HS-5 (cell line): ENCODE measurements at regions not wholly inside any gene's neighbourhood (a gene's known extent, or its start where the extent isn't known, plus 50 kb on each side); places are given as distances from the start of the nearest gene placed in this dataset.

ENCODE experiments used
- DNase-seq: peaks from one replicate; pipeline ENCODE4 v3.0.0-alpha.2; 2012; ENCODE audit warnings: low read depth

DNA sequence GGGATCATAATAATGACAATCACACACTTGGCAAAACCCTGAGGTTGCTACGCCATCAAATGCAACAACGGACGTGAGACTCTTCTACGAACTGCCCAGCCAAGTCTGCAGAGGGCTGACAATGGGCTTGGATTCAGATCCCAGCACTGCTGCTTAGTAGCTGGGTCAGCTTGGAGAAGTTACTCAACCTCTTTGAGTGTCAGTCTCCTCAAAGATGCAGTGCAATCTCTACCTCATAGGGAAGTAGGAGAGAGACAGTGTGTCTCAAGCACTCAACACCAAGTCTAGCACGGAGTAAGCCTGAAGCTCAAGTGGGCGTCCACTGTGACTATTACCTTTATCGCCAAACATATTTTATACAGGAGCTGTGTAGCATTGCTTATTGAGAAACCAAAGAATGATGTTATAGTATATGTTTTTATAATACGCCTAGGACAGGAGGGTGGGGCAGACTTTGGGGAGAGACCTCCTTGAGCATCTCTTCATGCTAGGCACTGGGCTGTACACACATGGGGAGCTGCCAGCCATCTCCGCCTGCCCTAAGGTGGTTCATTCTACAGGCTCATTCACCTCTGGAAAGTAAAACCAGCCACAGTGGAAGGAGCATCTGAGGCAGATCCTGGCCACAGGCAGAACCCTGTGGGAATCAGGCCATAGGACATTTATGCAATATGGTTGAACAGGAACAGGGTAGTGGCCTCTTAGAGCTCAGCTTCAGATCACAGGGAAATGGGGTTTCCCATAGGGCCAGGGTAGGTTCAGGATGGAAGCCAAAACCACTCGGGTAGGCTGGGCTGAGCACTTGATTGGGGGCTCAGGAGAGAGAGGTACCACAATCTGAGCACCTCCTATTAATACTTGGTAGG, 160.2 kb downstream of the MRPL14 start:
- no peak for DNase-seq

DNA sequence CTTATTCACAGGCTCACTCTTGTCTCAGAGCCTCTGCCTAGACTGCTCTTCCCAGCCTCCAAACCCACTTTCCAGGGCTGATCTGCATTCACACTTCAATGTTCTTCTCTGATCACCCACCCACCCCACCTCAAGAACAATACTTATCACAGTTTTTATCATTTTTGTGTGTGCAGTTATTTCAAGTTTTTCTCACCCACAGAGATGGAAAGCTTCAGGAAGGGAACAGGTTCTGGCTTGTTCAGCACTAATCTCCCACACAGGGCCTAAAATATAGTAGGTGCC, 160.9 kb downstream of the MRPL14 start:
- DNase-seq = no peak

- DNase-seq = no peak
Observed at GRCh38 chr6:43965628-43966373, 161.5 kb downstream of the MRPL14 start.

- no peak for DNase-seq
Observed at GRCh38 chr6:43964659-43965570, 162.3 kb downstream of the MRPL14 start.

DNA sequence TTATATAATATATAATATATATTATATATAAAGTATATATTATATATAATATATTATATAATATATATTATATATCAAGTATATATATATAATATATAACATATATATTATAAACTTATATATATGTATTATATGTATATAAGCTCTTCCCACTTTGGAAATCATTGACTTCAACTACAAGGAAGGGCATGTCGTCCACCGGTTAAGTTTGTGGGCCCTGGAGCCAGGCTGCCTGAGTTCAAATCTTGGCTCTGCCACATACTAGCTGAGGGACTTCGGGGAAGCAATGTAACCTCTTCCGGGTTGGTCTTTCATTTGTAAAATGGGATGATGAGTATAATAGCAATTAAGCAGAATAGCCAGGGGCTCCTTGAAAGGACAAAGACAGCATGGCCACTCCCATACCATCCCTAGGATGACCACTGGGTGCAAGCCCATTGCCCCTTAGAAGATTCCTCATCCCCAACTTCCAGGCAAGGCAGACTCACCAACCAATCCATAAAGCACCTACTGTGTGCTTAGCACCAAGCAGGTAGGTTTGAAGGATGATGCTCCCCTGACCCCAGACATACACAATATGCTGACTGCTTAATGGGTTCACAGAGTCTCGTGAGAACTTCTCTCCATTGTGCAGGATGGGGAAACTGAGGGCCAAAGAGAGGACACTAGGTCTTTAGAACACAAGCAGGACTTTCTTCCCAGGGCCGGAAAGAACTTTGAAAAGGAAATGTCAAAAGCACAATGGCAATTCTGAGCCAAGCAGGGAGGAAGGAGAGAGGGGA, 163.2 kb downstream of the MRPL14 start:
- DNase-seq = no peak

- DNase-seq = no peak
Observed at GRCh38 chr6:43963203-43963602, 164.0 kb downstream of the MRPL14 start.

DNA sequence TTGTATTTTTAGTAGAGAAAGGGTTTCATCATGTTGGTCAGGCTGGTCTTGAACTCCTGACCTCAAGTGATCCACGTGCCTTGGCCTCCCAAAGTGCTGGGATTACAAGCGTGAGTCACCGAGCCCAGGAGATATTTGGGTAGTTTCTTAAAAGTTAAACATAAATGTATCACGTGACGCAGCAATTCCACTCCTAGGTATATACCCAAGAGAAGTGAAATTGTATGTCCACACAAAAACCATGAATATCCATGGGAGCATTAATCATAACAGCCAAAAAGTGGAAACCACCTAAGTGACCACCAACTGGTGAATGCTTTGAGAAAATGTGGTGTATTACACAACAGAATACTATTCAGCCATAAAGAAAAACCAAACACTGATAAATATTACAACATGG, 164.8 kb downstream of the MRPL14 start:
- DNase-seq = no peak

DNA sequence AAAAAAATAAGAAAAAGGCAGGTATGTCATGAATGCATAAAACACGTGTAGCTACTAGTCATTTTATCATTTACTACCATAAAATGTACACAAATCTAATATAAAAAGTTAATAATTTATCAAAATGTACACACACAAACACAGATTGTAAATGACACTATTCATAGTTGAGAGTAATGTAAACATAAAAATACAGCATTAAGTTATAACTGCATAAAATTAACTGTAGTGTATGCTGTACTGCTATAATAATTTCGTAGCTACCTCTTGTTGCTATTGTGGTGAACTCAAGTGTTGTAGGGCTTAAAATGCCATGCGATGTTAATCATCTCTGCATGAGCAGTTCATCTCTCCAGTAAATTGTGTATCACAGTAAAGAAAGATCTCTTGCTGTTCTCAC, 170.0 kb downstream of the MRPL14 start:
- DNase-seq = no peak

DNA sequence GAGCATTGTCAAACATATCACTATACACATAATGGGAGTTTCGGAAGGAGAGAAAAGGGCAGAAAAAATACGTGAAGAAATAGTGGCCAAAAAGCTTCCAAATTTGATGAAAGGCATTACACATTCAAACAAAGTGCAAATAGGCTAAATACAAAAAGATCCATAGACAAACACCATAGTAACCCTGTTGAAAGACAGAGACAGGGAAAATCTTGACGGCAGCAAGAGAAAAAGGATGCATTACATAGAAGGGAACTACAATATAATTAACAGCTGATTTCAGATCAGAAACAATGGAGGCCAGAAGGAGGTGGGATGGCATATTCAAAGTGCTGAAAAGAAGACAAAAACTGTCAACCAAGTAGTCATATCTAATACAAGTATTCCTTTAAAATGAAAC, 170.8 kb downstream of the MRPL14 start:
- DNase-seq = no peak

GRCh38 chr6:43954311-43955131, 172.7 kb downstream of the MRPL14 start:
- no peak for DNase-seq

- DNase-seq = no peak
Observed at GRCh38 chr6:43953794-43954310, 173.4 kb downstream of the MRPL14 start.

GRCh38 chr6:43953256-43953655, 174.0 kb downstream of the MRPL14 start:
- DNase-seq = no peak

- no peak for DNase-seq
Observed at GRCh38 chr6:43952746-43953145, 174.5 kb downstream of the MRPL14 start.

GRCh38 chr6:43951756-43952675, 175.2 kb downstream of the MRPL14 start:
- no peak for DNase-seq

DNA sequence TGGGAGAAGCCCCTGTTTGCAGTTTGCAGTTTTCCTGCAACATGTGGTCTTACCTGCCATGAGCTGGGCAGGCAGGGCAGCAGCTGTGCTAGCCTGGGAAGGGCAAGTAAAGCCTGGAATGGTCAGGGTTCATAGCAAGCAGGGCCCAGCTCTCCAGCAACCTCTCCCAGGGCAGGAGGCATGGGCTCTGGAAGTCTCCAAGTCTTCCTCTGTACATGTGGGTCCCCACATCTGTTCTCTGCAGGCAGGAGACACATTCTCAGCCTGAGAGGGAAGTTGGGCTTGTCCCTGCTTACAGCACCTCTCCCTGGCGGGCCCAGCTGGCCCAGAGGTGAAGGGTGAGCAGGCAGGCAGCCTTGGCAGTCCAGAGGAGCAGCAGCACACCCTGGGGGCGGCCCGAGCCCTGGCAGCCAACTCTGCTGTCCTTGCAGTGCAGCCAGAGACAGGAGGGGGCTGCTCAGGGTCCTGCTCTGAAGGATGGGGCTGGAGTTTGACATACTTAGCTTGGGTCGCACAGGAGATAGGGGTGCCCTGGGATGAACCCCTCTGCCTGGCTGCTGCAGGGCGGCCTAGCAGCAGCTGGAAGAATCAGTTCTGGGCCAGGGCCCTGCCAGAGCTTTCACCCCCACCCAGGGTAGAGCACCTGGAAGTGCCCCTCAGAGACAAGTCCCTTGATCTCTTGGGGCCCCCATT, 176.0 kb downstream of the MRPL14 start:
- no peak for DNase-seq

- DNase-seq = no peak
Observed at GRCh38 chr6:43950731-43951062, 176.6 kb downstream of the MRPL14 start.

DNA sequence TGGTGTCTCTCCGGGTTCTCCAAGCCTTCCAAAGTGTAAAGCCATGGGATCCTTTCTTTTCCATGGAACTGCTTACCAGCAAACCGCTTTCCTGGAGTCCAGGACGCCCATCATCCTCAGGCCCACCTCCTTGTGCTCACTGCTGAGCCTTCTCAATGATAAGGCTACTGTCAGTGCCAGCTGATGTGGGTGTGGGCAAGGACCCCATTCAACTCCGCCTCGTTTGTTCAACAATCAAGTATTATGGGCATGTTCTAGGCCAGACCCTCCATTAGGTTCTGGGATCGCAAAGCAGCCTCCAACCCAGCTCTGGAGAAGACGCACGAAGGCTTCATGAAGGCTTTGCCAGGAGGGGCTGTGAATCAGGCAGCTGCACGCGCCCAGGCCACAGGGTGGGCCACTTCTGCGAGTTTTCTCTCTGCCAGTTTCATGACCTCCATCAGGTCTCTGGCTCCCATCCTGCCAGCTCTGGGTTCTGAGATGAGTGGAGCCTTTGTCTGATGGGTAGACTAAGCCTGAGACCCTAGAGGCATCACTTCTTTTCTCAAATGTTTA, 177.1 kb downstream of the MRPL14 start:
- DNase-seq = no peak

GRCh38 chr6:43949551-43949991, 177.7 kb downstream of the MRPL14 start:
- DNase-seq = no peak
